Osteocyte (in vitro differentiated cells): ENCODE measurements at regions not wholly inside any gene's neighbourhood (a gene's known extent, or its start where the extent isn't known, plus 50 kb on each side); places are given as distances from the start of the nearest gene placed in this dataset.

Experiments used
- DNase-seq: peaks from one replicate; pipeline ENCODE4 v3.0.0; 2021; ENCODE audit warnings: mixed read lengths; ENCODE audit not compliant: unreplicated experiment; ENCODE audit errors: extremely low spot score
- H3K27ac Mint-ChIP-seq: one replicate; pipeline ENCODE4 v1.8.0; 2021; ENCODE audit warnings: mild to moderate bottlenecking, mixed read lengths; ENCODE audit not compliant: unreplicated experiment
- H3K27me3 Mint-ChIP-seq: one replicate; pipeline ENCODE4 v1.8.0; 2021; ENCODE audit warnings: mixed read lengths; ENCODE audit not compliant: unreplicated experiment
- H3K36me3 Mint-ChIP-seq: one replicate; pipeline ENCODE4 v1.8.0; 2021; ENCODE audit warnings: mixed read lengths; ENCODE audit not compliant: unreplicated experiment
- H3K4me1 Mint-ChIP-seq: one replicate; pipeline ENCODE4 v1.8.0; 2021; ENCODE audit warnings: mixed read lengths; ENCODE audit not compliant: unreplicated experiment
- H3K4me3 Mint-ChIP-seq: one replicate; pipeline ENCODE4 v1.8.0; 2021; ENCODE audit warnings: mild to moderate bottlenecking, moderate library complexity, mixed read lengths; ENCODE audit not compliant: unreplicated experiment
- H3K9me3 Mint-ChIP-seq: one replicate; pipeline ENCODE4 v1.8.0; 2021; ENCODE audit warnings: mixed read lengths; ENCODE audit not compliant: unreplicated experiment
- TF ChIP-seq, protein P1 (sequence below): fragments of 200-600 bp; sonication (generic); IDR thresholded peaks from 2 replicates; pipeline ENCODE4 v1.5.0; 2021; ENCODE audit warnings: antibody characterized with exemption, mild to moderate bottlenecking, moderate library complexity

DNA sequence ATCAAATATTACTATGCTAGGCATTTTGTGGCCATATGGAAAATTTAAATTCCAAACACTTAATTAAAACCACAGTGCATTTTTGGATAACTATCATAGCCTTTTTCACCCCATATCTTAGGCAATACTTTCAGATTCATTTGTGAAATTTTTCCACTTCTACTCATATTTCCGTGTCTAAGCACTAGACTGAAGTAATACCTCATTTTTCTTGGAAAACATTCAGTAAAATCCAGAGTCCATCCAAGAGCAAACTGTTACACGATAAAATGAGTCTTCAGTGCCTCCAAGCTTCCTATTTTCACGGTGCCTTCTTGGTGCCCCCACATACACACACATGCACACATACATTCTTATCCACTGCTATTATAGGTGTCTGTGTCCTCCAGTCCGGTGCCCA lies 845.9 kb downstream of the TBL1XR1 start:
- H3K36me3 Mint-ChIP-seq, result no peaks in the 10 kb centered on the region
- no peak overlapping the region for H3K4me3 Mint-ChIP-seq
- DNase-seq, result no peak
- H3K27me3 Mint-ChIP-seq, result no peaks in the 10 kb centered on the region
- no peak overlapping the region for H3K27ac Mint-ChIP-seq
- peaks cover 12% of the 10 kb centered on the region for H3K4me1 Mint-ChIP-seq
- TF ChIP-seq, protein P1, sequence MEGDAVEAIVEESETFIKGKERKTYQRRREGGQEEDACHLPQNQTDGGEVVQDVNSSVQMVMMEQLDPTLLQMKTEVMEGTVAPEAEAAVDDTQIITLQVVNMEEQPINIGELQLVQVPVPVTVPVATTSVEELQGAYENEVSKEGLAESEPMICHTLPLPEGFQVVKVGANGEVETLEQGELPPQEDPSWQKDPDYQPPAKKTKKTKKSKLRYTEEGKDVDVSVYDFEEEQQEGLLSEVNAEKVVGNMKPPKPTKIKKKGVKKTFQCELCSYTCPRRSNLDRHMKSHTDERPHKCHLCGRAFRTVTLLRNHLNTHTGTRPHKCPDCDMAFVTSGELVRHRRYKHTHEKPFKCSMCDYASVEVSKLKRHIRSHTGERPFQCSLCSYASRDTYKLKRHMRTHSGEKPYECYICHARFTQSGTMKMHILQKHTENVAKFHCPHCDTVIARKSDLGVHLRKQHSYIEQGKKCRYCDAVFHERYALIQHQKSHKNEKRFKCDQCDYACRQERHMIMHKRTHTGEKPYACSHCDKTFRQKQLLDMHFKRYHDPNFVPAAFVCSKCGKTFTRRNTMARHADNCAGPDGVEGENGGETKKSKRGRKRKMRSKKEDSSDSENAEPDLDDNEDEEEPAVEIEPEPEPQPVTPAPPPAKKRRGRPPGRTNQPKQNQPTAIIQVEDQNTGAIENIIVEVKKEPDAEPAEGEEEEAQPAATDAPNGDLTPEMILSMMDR, result no peak
- peaks cover 7% of the 10 kb centered on the region for H3K9me3 Mint-ChIP-seq

DNA sequence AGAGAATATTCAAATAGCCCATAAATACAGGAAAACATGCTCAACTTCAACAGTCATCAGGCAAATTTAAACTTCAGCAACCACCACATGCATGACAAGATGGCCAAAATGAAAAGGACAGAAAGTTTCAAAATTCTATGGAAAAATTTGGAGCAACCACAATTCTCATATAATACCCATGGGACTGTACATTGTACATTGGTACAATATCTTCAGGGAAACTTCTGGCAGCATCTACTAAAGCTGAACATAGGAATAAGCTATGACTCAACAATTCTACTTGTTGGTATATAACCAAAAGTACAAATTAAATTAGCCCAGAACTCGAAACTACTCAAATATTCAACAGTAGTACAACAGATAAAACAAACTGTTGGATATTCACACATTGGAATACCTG lies 847.6 kb downstream of the TBL1XR1 start:
- no peak overlapping the region for H3K4me3 Mint-ChIP-seq
- no peaks in the 10 kb centered on the region for H3K27me3 Mint-ChIP-seq
- H3K36me3 Mint-ChIP-seq, result no peaks in the 10 kb centered on the region
- peaks cover 7% of the 10 kb centered on the region for H3K9me3 Mint-ChIP-seq
- TF ChIP-seq, protein P1, result no peak
- peaks cover 12% of the 10 kb centered on the region for H3K4me1 Mint-ChIP-seq
- no peak for DNase-seq
- no peak overlapping the region for H3K27ac Mint-ChIP-seq

DNA sequence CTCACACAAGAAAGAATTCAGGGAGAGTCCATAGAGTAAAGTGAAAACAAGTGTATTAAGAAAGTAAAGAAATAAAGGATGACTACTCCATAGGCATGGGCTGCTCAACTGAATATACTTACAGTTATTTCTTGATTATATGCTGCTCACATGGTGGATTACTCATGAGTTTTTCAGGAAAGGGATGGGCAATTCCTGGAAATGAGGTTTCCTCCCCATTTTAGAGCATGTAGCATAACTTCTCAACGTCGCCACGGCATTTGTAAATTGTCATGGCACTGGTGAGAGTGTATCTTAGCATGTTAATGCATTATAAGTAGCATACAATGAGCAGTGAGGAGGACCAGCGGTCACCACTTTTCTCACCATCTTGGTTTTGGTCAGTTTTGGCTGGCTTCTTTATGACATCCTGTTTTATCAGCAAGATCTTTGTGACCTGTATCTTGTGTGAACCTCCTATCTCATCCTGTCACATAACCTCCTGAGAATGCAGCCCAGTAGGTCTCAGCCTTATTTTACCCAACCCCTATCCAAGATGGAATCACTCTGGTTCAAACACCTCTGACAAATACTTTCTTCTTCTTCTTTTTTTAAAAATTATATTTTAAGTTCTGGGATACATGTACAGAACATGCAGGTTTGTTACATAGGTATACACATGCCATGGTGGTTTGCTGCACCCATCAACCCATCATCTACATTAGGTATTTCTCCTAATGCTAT lies 849.7 kb downstream of the TBL1XR1 start:
- no peak overlapping the region for H3K27ac Mint-ChIP-seq
- TF ChIP-seq, protein P1, result no peak
- H3K4me1 Mint-ChIP-seq, result peaks cover 5% of the 10 kb centered on the region
- no peak for DNase-seq
- H3K27me3 Mint-ChIP-seq, result no peaks in the 10 kb centered on the region
- no peak overlapping the region for H3K4me3 Mint-ChIP-seq
- peaks cover 11% of the 10 kb centered on the region for H3K9me3 Mint-ChIP-seq
- H3K36me3 Mint-ChIP-seq, result no peaks in the 10 kb centered on the region

DNA sequence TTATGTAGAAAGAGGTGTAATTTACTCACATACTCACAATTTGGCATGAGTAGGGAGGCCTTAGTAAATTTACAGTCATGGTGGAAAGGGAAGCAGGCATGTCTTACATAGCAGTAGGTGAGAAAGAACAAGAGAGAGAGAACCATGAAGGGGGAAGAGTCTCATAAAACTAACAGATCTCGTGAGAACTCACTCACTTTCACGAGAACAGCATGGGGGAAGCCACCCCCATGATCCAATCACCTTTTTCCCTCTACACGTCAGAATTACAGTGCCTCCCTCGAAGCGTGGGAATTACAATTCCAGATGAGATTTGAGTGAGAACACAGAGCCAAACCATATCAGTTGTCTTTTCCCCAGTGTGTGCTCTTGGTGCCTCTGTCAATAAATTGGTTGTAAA lies 855.3 kb downstream of the TBL1XR1 start:
- TF ChIP-seq, protein P1, result no peak

DNA sequence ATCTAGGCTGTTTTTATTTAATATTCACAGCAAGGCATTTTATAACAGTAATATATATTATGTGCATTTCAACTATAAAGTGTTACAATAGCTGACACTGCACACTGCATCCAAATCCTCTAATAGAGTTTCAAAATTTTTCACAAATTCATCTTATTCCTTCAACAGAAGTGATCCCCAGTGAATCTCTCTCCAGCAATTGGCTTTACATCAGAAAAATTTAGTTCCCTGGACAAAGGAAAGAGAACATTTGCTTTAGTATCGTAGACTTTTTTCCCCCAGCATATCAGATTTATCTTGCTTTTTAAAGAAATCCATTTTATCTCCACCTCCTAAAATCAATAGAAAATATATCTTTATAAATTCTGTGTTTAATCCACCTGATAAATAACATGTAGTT lies 868.6 kb downstream of the TBL1XR1 start:
- TF ChIP-seq, protein P1, result no peak
- peaks cover 3% of the 10 kb centered on the region for H3K4me1 Mint-ChIP-seq
- peaks cover 4% of the 10 kb centered on the region for H3K27me3 Mint-ChIP-seq
- no peaks in the 10 kb centered on the region for H3K36me3 Mint-ChIP-seq
- no peak for DNase-seq
- no peak overlapping the region for H3K4me3 Mint-ChIP-seq
- H3K9me3 Mint-ChIP-seq, result no peaks in the 10 kb centered on the region
- H3K27ac Mint-ChIP-seq, result no peak overlapping the region

More for the DNA sequence above, 855.3 kb downstream of the TBL1XR1 start:
- Mint-ChIP-seq H3K36me3 (no peaks in the 10 kb centered on the region), H3K9me3 (peaks cover 4% of the 10 kb centered on the region), H3K4me3 (no peak overlapping the region), H3K27me3 (peaks cover 8% of the 10 kb centered on the region), H3K27ac (no peak overlapping the region), H3K4me1 (no peaks in the 10 kb centered on the region)
- no peak for DNase-seq
